H7 (cell line): ENCODE measurements at regions not wholly inside any gene's neighbourhood (a gene's known extent, or its start where the extent isn't known, plus 50 kb on each side); places are given as distances from the start of the nearest gene placed in this dataset.

ENCODE experiments used
- DNase-seq: peaks from one replicate; pipeline ENCODE4 v3.0.0; 2012
- H3K27me3 ChIP-seq: 2 replicates; pipeline ENCODE4 v1.6.0; 2011; ENCODE audit warnings: mild to moderate bottlenecking, low read length; ENCODE audit not compliant: control insufficient read depth, insufficient read depth
- H3K36me3 ChIP-seq: replicated peaks from 2 replicates; pipeline ENCODE4 v1.5.1; 2011; ENCODE audit warnings: low read length; ENCODE audit not compliant: control insufficient read depth, insufficient read depth
- H3K4me3 ChIP-seq: 2 replicates; pipeline ENCODE4 v1.5.1; 2011; ENCODE audit warnings: low read depth, mild to moderate bottlenecking, control low read depth, low read length, moderate library complexity; ENCODE audit not compliant: insufficient read depth

- no peaks in the 10 kb centered on the region for H3K27me3 ChIP-seq
- H3K36me3 ChIP-seq = no peaks in the 10 kb centered on the region
- H3K4me3 ChIP-seq = no peak overlapping the region
- DNase-seq = no peak
Observed at GRCh38 chr3:187932530-187932929, 187.3 kb upstream of the BCL6 start.

GRCh38 chr3:187935623-187936156 lies 190.4 kb upstream of the BCL6 start:
- H3K4me3 ChIP-seq = no peak overlapping the region
- H3K27me3 ChIP-seq = no peaks in the 10 kb centered on the region
- H3K36me3 ChIP-seq = no peaks in the 10 kb centered on the region
- peak; percentile 18 for DNase-seq

- no peak for DNase-seq
- Histone ChIP-seq H3K4me3 (no peak overlapping the region), H3K36me3 (no peaks in the 10 kb centered on the region), H3K27me3 (no peaks in the 10 kb centered on the region)
Observed at GRCh38 chr3:187936676-187937075, 191.4 kb upstream of the BCL6 start.

- Histone ChIP-seq H3K4me3 (no peak overlapping the region), H3K36me3 (no peaks in the 10 kb centered on the region), H3K27me3 (no peaks in the 10 kb centered on the region)
- no peak for DNase-seq
Observed at GRCh38 chr3:187939891-187940290, 194.6 kb upstream of the BCL6 start.

GRCh38 chr3:187941135-187941847 lies 196.0 kb upstream of the BCL6 start:
- no peaks in the 10 kb centered on the region for H3K36me3 ChIP-seq
- no peak overlapping the region for H3K4me3 ChIP-seq
- no peak for DNase-seq
- H3K27me3 ChIP-seq = no peaks in the 10 kb centered on the region

- DNase-seq = no peak
- no peak overlapping the region for H3K4me3 ChIP-seq
- H3K36me3 ChIP-seq = no peaks in the 10 kb centered on the region
- H3K27me3 ChIP-seq = no peaks in the 10 kb centered on the region
Observed at GRCh38 chr3:187941848-187942194, 196.6 kb upstream of the BCL6 start.

- no peak overlapping the region for H3K4me3 ChIP-seq
- DNase-seq = no peak
- H3K27me3 ChIP-seq = no peaks in the 10 kb centered on the region
- no peaks in the 10 kb centered on the region for H3K36me3 ChIP-seq
Observed at GRCh38 chr3:187942658-187943241, 197.5 kb upstream of the BCL6 start.

- H3K36me3 ChIP-seq = no peaks in the 10 kb centered on the region
- DNase-seq = peak; percentile 29
- no peaks in the 10 kb centered on the region for H3K27me3 ChIP-seq
- H3K4me3 ChIP-seq = no peak overlapping the region
Observed at GRCh38 chr3:187943677-187944389, 198.6 kb upstream of the BCL6 start.

GRCh38 chr3:187944390-187945179 lies 199.3 kb upstream of the BCL6 start:
- Histone ChIP-seq H3K36me3 (no peaks in the 10 kb centered on the region), H3K4me3 (no peak overlapping the region), H3K27me3 (no peaks in the 10 kb centered on the region)
- DNase-seq = no peak

GRCh38 chr3:187945374-187945773 lies 200.1 kb upstream of the BCL6 start:
- DNase-seq = no peak
- Histone ChIP-seq H3K27me3 (no peaks in the 10 kb centered on the region), H3K36me3 (no peaks in the 10 kb centered on the region), H3K4me3 (no peak overlapping the region)

- DNase-seq = no peak
- Histone ChIP-seq H3K36me3 (no peaks in the 10 kb centered on the region), H3K27me3 (no peaks in the 10 kb centered on the region), H3K4me3 (no peak overlapping the region)
Observed at GRCh38 chr3:187946163-187946691, 201.0 kb upstream of the BCL6 start.

- Histone ChIP-seq H3K4me3 (no peak overlapping the region), H3K27me3 (no peaks in the 10 kb centered on the region), H3K36me3 (no peaks in the 10 kb centered on the region)
- no peak for DNase-seq
Observed at GRCh38 chr3:187946981-187947380, 201.7 kb upstream of the BCL6 start.

GRCh38 chr3:187947927-187948682 lies 202.8 kb upstream of the BCL6 start:
- DNase-seq = no peak
- Histone ChIP-seq H3K4me3 (no peak overlapping the region), H3K36me3 (no peaks in the 10 kb centered on the region), H3K27me3 (no peaks in the 10 kb centered on the region)
